ENCODE measurements at regions not wholly inside any gene's neighbourhood (a gene's known extent, or its start where the extent isn't known, plus 50 kb on each side); places are given as distances from the start of the nearest gene placed in this dataset.

GRCh38 chr6:54578261-54578660 lies 268.3 kb upstream of the FAM83B start:
- TF ChIP-seq CTCF (IDR thresholded peaks at IDR 0.05; ENCODE audit: low read depth, low read length, poor library complexity, severe bottlenecking) (no peak), EZH2phosphoT487 (IDR thresholded peaks at IDR 0.05; ENCODE audit: borderline replicate concordance, low read length) (no peak)

All from DOHH2 (cell line).